Large intestine (tissue), 3 donors: ENCODE measurements at regions not wholly inside any gene's neighbourhood (a gene's known extent, or its start where the extent isn't known, plus 50 kb on each side); places are given as distances from the start of the nearest gene placed in this dataset.
"Not testable (repeated sequence)": the region's sequence is repeated elsewhere in the genome, so short reads cannot be mapped to it uniquely, and the experiment has no call there.

Source experiments
- DNase-seq, 2 donors: peaks; one replicate each; pipeline versions ENCODE4 v3.0.0 to v3.0.0-alpha.2; 2013
- H3K27ac ChIP-seq: one replicate; pipeline ENCODE4 v1.5.1; 2013; ENCODE audit warnings: low read length
- H3K27me3 ChIP-seq: 2 replicates; pipeline ENCODE4 v1.6.1; 2013; ENCODE audit warnings: low read length; ENCODE audit not compliant: control insufficient read depth, insufficient read depth
- H3K36me3 ChIP-seq: 2 replicates; pipeline ENCODE4 v1.6.1; 2013; ENCODE audit warnings: low read length; ENCODE audit not compliant: control insufficient read depth, insufficient read depth
- H3K4me1 ChIP-seq: one replicate; pipeline ENCODE4 v1.6.1; 2013; ENCODE audit warnings: low read length; ENCODE audit not compliant: control insufficient read depth, insufficient read depth
- H3K4me3 ChIP-seq: one replicate; pipeline ENCODE4 v1.5.1; 2013; ENCODE audit warnings: low read length
- H3K9me3 ChIP-seq: one replicate; pipeline ENCODE4 v1.6.1; 2013; ENCODE audit warnings: mild to moderate bottlenecking, low read depth, low read length, moderate library complexity; ENCODE audit not compliant: control insufficient read depth
- WGBS: methylation state at CpG from one replicate; pipeline ENCODE4 v1.1.5; 2013; ENCODE audit warnings: low lambda C conversion rate; ENCODE audit not compliant: insufficient coverage; 5-methylcytosine and 5-hydroxymethylcytosine counted together

DNA sequence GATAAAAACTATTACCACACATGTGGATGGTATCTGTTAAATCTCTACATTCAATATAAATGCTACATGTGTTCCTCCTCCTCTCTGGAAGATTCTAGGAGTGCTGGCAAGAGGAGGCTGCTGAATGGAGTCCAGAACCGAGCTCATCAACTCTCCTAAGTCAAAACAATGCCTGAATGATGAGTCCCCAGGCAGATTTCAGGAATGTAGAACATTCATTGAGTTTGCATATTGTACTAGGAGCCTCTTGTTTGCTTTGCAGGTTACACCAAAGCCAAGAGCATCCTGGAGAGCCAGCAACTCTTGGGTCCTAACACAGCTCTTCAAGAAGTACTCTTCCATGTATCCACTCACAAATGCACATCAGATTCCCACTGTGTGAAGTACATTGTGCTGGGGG lies 117.6 kb upstream of the UST start:
- no peak overlapping the region for H3K27ac ChIP-seq
- no peak overlapping the region for H3K4me3 ChIP-seq
- no CpG with 5 or more reads among the region's 1 CpG for WGBS
- no peaks in the 10 kb centered on the region for H3K4me1 ChIP-seq
- DNase-seq, result no peak
- H3K9me3 ChIP-seq, result no peaks in the 10 kb centered on the region
- no peaks in the 10 kb centered on the region for H3K36me3 ChIP-seq
- no peaks in the 10 kb centered on the region for H3K27me3 ChIP-seq

GRCh38 chr6:148629592-148630465 lies 117.0 kb upstream of the UST start:
- Histone ChIP-seq H3K36me3 (no peaks in the 10 kb centered on the region), H3K4me1 (no peaks in the 10 kb centered on the region), H3K4me3 (no peak overlapping the region), H3K9me3 (no peaks in the 10 kb centered on the region), H3K27me3 (no peaks in the 10 kb centered on the region), H3K27ac (no peak overlapping the region)
- WGBS, result no CpG with 5 or more reads among the region's 3 CpGs
- no peak for DNase-seq

DNA sequence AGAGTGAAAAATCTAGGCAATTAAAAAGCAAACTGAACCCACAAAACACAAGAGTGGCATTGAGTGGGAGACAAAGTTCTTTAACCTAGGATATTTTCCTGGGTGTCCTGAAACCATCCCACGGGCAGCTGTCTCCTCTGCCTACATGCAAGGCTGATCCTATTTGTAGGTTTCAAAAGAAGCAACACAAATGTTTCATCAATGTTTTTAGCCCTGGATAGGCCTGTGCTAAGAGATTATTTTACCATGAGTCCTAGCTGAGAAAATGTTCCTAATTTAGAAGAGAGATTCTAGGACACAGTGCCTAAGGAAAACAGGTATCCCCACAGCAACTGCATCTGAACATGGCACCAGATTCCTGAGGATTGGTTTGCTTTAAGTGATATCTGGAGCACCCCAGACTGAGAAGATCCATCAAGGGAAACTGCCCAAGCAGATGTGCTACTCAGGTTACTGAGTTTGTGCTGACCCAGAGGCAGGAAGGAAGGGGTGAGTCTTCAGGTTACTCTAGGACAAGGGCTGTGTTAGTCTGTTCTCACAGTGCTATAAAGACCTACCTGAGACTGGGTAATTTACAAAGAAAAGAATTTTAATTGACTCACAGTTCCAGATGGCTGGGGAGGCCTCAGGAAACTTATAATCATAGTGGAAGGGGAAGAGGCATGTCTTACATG lies 111.6 kb upstream of the UST start:
- no peak for DNase-seq
- Histone ChIP-seq H3K9me3 (no peaks in the 10 kb centered on the region), H3K27me3 (no peaks in the 10 kb centered on the region), H3K27ac (no peak overlapping the region), H3K4me3 (no peak overlapping the region), H3K4me1 (no peaks in the 10 kb centered on the region), H3K36me3 (no peaks in the 10 kb centered on the region)
- WGBS, result no CpG with 5 or more reads among the region's 1 CpG

- H3K27ac ChIP-seq, H3K27me3 ChIP-seq, H3K36me3 ChIP-seq, H3K9me3 ChIP-seq, H3K4me3 ChIP-seq, H3K4me1 ChIP-seq, DNase-seq: not testable (repeated sequence)
- WGBS, result no CpG with 5 or more reads among the region's 8 CpGs
These were observed 105.0 kb upstream of the UST start for GRCh38 chr6:148641836-148642235.

GRCh38 chr6:148643208-148643607 lies 103.6 kb upstream of the UST start:
- H3K36me3 ChIP-seq, H3K4me1 ChIP-seq, H3K27ac ChIP-seq, H3K4me3 ChIP-seq, H3K27me3 ChIP-seq, DNase-seq, H3K9me3 ChIP-seq: not testable (repeated sequence)
- WGBS, result no CpG with 5 or more reads among the region's 5 CpGs

GRCh38 chr6:148645049-148645448 lies 101.8 kb upstream of the UST start:
- not testable (repeated sequence) for H3K27ac ChIP-seq, H3K4me3 ChIP-seq, DNase-seq, H3K4me1 ChIP-seq, H3K36me3 ChIP-seq, H3K9me3 ChIP-seq, H3K27me3 ChIP-seq
- 40% methylated on average over 1 of the region's 7 CpGs for WGBS

GRCh38 chr6:148648754-148649453 lies 97.9 kb upstream of the UST start:
- Histone ChIP-seq H3K27ac (no peak overlapping the region), H3K27me3 (no peaks in the 10 kb centered on the region), H3K9me3 (no peaks in the 10 kb centered on the region), H3K36me3 (no peaks in the 10 kb centered on the region), H3K4me3 (no peak overlapping the region), H3K4me1 (no peaks in the 10 kb centered on the region)
- WGBS, result 89% methylated on average over 1 of the region's 4 CpGs
- no peak for DNase-seq

DNA sequence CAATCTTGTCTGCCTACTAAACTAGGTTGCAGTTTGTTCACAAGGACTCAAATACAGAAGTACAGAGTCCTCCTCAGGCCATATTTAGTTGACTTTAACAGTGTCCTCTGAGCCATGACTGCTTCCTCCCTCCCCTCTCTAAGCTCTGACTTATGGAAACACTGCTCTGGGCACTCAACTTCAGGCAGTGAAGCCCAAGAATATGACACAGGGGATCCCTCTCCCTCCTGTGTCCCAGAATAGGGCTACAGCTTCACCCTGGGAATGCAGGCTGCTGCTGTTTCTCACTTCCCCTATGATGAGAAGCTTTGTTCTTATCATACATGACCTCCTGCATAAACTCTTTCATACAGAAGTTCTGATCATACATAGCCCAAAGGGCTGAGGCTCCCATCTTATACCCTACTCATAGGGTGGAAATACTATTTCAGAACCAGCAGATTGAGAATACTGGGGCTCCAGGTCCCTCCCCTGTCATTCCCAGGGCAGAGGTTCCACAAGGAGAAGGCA lies 97.3 kb upstream of the UST start:
- no peak overlapping the region for H3K27ac ChIP-seq
- no peak for DNase-seq
- H3K36me3 ChIP-seq, result no peaks in the 10 kb centered on the region
- no peaks in the 10 kb centered on the region for H3K4me1 ChIP-seq
- H3K4me3 ChIP-seq, result no peak overlapping the region
- H3K9me3 ChIP-seq, result no peaks in the 10 kb centered on the region
- H3K27me3 ChIP-seq, result no peaks in the 10 kb centered on the region

DNA sequence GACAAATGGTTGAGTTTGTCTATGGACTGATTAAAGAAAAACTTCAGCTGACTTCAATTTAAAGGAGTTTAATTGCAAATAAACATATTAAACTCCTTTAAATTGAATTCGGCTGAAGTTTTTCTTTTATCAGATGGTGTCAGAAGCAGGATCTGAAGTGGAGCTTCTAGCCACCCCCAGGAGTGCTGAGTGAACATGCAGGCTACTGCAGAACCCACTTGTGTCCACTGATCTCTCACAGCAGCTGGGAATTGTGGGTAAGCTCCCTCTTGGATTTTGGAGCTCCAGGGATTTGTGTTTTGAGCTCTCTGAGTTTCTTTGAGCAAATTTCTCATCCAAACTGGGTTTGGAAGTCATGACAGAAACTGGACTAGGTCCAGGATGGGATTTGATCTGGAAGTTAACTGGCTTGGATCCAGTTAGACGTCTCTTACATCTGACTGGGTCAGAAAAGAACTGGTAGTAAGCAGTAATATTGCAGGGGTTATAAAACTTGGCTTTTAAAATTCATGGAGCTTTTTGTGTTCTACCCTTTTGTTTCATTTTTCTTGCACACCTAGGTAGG lies 95.8 kb upstream of the UST start:
- no peaks in the 10 kb centered on the region for H3K9me3 ChIP-seq
- DNase-seq, result no peak
- H3K27ac ChIP-seq, result no peak overlapping the region
- no CpG with 5 or more reads among the region's 2 CpGs for WGBS
- no peaks in the 10 kb centered on the region for H3K4me1 ChIP-seq
- H3K36me3 ChIP-seq, result no peaks in the 10 kb centered on the region
- H3K27me3 ChIP-seq, result no peaks in the 10 kb centered on the region
- H3K4me3 ChIP-seq, result no peak overlapping the region

DNA sequence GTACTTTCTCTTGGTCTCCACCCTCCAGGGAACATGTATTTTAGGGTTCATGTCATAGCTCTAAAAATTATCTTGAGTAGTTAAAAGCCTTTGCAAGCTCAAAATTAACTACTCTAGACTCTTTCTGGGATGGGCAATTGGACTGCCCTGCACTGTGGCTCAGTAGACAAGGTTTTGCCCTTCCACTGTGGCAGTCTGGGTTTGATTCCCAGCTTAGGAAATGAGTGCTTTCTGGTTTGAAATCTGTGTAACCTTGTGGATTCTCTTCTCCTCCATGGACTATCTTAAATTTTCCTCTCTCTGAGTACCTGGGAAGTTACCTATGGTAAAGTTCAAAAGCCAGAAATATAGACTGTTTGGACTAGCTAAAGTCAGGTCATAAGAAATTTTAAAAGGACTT lies 94.6 kb upstream of the UST start:
- Histone ChIP-seq H3K4me3 (no peak overlapping the region), H3K4me1 (no peaks in the 10 kb centered on the region), H3K9me3 (no peaks in the 10 kb centered on the region), H3K27ac (no peak overlapping the region), H3K27me3 (no peaks in the 10 kb centered on the region), H3K36me3 (no peaks in the 10 kb centered on the region)
- no peak for DNase-seq
